ENCODE measurements at regions not wholly inside any gene's neighbourhood (a gene's known extent, or its start where the extent isn't known, plus 50 kb on each side); places are given as distances from the start of the nearest gene placed in this dataset.

- TF ChIP-seq CTCF (conservative IDR thresholded peaks at IDR 0.05; ENCODE audit: low read depth, low read length) (no peak), EZH2 (IDR thresholded peaks at IDR 0.05; ENCODE audit: borderline replicate concordance, low read depth, low read length, poor library complexity, severe bottlenecking) (no peak)
Observed at GRCh38 chr10:131402771-131403650, 91.5 kb upstream of the TCERG1L start.
